ENCODE measurements at regions not wholly inside any gene's neighbourhood (a gene's known extent, or its start where the extent isn't known, plus 50 kb on each side); places are given as distances from the start of the nearest gene placed in this dataset.
"Not testable (repeated sequence)": the region's sequence is repeated elsewhere in the genome, so short reads cannot be mapped to it uniquely, and the experiment has no call there.

GRCh38 chrX:117843749-117844148 is 272.9 kb downstream of the KLHL13 start:
- no peak for TF ChIP-seq CTCF (conservative IDR thresholded peaks at IDR 0.05; ENCODE audit: control insufficient read depth, insufficient read depth, low read depth, low read length)

GRCh38 chrX:117840645-117841044 is 276.0 kb downstream of the KLHL13 start:
- TF ChIP-seq CTCF (conservative IDR thresholded peaks at IDR 0.05; ENCODE audit: control insufficient read depth, insufficient read depth, low read depth, low read length) = no peak
- no peak for DNase-seq (ENCODE audit: low read depth)
- H3K4me3 ChIP-seq (ENCODE audit: control insufficient read depth, low read depth, low read length) = no peak overlapping the region

More at GRCh38 chrX:117843749-117844148, 272.9 kb downstream of the KLHL13 start:
- no peak overlapping the region for H3K4me3 ChIP-seq (ENCODE audit: control insufficient read depth, low read depth, low read length)
- DNase-seq (ENCODE audit: low read depth) = no peak

- no peak overlapping the region for H3K4me3 ChIP-seq (ENCODE audit: control insufficient read depth, low read depth, low read length)
- no peak for DNase-seq (ENCODE audit: low read depth)
- TF ChIP-seq CTCF (conservative IDR thresholded peaks at IDR 0.05; ENCODE audit: control insufficient read depth, insufficient read depth, low read depth, low read length) = no peak
Observed at GRCh38 chrX:117839544-117839943, 277.1 kb downstream of the KLHL13 start.

GRCh38 chrX:117838581-117839331 is 277.9 kb downstream of the KLHL13 start:
- no peak overlapping the region for H3K4me3 ChIP-seq (ENCODE audit: control insufficient read depth, low read depth, low read length)
- no peak for DNase-seq (ENCODE audit: low read depth)
- TF ChIP-seq CTCF (conservative IDR thresholded peaks at IDR 0.05; ENCODE audit: control insufficient read depth, insufficient read depth, low read depth, low read length) = no peak

DNA sequence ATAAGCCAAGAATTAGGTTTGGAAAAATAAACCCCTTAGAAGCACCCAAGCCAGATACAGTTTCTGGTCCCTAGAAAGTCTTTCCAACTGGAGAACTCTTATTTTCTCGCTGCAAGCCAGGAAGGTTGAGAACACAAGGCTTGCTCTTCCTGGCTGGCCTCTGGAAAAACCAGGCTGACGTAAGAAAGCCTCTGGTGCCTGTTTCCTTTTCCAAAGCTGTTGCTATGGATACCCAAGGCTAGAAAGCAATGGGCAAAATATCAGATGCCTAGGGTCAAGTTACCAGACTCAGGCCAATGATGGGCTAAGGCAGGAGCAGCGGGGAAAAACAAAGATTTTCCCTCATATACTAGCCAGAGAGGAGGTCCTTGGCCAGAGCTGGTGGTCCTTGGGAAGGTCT is 281.6 kb downstream of the KLHL13 start:
- DNase-seq (ENCODE audit: low read depth) = no peak
- no peak for TF ChIP-seq CTCF (conservative IDR thresholded peaks at IDR 0.05; ENCODE audit: control insufficient read depth, insufficient read depth, low read depth, low read length)

DNA sequence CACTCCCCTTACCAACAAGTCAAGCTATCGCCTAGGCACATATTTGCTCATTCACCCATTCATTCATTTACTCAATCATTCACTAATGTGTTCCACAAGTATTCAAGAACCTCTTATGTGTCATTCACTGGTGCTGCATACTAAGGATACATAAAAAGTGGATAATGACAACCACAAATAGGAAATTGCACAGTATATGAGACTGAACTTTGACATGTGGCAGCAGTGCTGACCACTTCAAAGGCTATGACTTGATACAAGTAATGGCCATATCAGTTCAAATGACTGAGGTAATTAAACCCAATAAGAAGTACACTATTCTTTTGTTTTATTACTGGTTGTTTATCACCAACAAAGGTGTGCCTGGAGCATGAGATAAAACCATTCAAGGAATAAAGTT is 282.5 kb downstream of the KLHL13 start:
- TF ChIP-seq CTCF (conservative IDR thresholded peaks at IDR 0.05; ENCODE audit: control insufficient read depth, insufficient read depth, low read depth, low read length) = no peak
- no peak overlapping the region for H3K4me3 ChIP-seq (ENCODE audit: control insufficient read depth, low read depth, low read length)
- DNase-seq (ENCODE audit: low read depth) = no peak

More for the DNA sequence above, 281.6 kb downstream of the KLHL13 start:
- no peak overlapping the region for H3K4me3 ChIP-seq (ENCODE audit: control insufficient read depth, low read depth, low read length)

- not testable (repeated sequence) for H3K4me3 ChIP-seq (ENCODE audit: control insufficient read depth, low read depth, low read length); DNase-seq (ENCODE audit: low read depth)
Observed at GRCh38 chrX:117821472-117821871, 295.1 kb downstream of the KLHL13 start.

All from fibroblast of mammary gland (primary cell).